Fibroblast of pulmonary artery (primary cell): ENCODE measurements at regions not wholly inside any gene's neighbourhood (a gene's known extent, or its start where the extent isn't known, plus 50 kb on each side); places are given as distances from the start of the nearest gene placed in this dataset.

Source experiments
- DNase-seq: peaks from one replicate; pipeline ENCODE4 v3.0.0-alpha.2; 2010; ENCODE audit warnings: low read depth
- H3K4me3 ChIP-seq: replicated peaks from 2 replicates; pipeline ENCODE4 v1.5.1; 2011; ENCODE audit warnings: low read depth, mild to moderate bottlenecking, control low read depth, low read length, moderate library complexity
- CTCF ChIP-seq: IDR thresholded peaks from 2 replicates; pipeline ENCODE4 v1.5.1; 2011; ENCODE audit warnings: mild to moderate bottlenecking, control low read depth, low read length, inconsistent platforms; ENCODE audit errors: missing control alignments

- no peak for DNase-seq
- no peak overlapping the region for H3K4me3 ChIP-seq
- no peak for TF ChIP-seq CTCF
Observed at GRCh38 chr6:63121166-63121565, 90.1 kb upstream of the FKBP1C start.

DNA sequence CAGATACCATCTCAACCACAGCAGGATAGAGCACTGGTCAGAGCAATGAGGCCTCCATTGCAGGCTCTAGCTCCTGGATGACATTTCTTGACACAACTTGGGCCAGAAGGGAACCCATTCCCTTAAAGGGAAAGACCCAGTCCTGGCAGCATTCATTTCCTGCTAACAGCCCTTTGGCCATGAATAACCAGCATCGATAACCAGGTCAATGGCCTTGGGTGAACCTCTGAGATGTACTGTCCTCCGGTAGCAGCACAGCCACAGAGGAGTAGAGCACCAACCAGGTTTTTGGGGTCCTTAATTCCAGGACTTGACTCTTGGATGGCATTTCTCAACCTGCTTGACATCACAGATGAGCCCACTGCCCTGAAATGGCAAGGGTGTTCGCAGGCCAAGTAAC is 71.2 kb upstream of the FKBP1C start:
- DNase-seq: no peak
- H3K4me3 ChIP-seq: no peak overlapping the region
- no peak for TF ChIP-seq CTCF

DNA sequence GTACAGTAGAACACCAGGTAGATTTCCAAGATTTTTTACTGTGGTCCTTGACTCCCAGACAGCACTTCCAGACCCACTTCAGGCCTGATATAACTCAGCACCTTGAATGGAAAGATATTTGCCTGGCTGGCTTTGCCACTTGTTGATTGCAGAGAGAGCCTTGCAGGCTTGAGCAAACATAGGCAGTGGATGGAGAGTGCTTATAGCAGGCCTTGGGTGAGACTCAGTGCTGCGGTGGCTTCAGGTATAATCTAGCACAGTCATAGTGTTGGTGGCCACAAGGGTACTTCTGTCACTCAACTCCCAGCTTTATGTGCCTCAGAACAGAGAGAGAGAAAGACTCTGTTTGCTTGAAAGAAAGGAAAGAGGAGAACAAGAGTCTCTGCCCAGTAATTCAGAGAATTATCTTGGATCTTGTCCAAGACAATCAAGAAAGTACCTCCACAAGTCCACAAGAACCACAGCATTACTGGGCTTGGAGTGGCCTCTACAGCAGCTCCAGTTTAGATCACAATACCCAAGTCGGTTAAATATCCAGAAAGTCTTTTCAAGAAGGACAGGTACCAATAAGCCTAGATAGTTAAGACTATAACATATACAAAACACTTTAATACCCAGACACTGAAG is 70.5 kb upstream of the FKBP1C start:
- no peak for TF ChIP-seq CTCF
- DNase-seq: no peak
- no peak overlapping the region for H3K4me3 ChIP-seq

DNA sequence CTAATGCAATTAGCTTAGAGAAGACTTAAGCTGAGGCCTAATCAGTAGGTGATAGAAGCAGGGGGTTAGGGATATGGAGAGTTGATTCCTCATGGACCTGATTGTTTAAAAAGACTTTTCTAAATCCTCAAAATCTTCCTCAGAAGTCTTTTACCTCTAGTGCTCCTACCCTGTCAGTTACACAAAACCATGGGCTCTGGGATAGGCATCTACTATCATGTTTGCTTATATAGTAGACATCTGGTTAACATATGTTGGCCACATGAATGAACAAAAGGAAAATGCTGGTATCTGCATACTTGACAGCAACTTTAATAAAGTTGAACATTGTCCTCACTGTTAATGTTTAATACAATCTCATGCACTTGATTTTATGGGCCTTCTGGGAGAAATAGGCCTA is 61.5 kb upstream of the FKBP1C start:
- no peak overlapping the region for H3K4me3 ChIP-seq
- DNase-seq: no peak
- no peak for TF ChIP-seq CTCF

- no peak for DNase-seq
- no peak overlapping the region for H3K4me3 ChIP-seq
- TF ChIP-seq CTCF: no peak
Observed at GRCh38 chr6:63154535-63154934, 56.7 kb upstream of the FKBP1C start.
